K562 (cell line): ENCODE measurements at regions not wholly inside any gene's neighbourhood (a gene's known extent, or its start where the extent isn't known, plus 50 kb on each side); places are given as distances from the start of the nearest gene placed in this dataset.

Experiments
- AFF1 ChIP-seq, 2 experiments: fragments of 450-650 bp; IDR thresholded peaks; 2 replicates each; pipeline ENCODE4 v1.6.1; 2018; ENCODE audit warnings: mild to moderate bottlenecking in 2 of 2, low read depth in 1 of 2; ENCODE audit not compliant: partially characterized antibody in 2 of 2
- BRF1 ChIP-seq: IDR thresholded peaks from 3 replicates; pipeline ENCODE4 v1.6.1; 2011; ENCODE audit warnings: borderline replicate concordance, mild to moderate bottlenecking; ENCODE audit not compliant: insufficient read length; ENCODE audit errors: extremely low read depth
- DNMT1 ChIP-seq: fragments of 450-650 bp; IDR thresholded peaks from 2 replicates; pipeline ENCODE4 v1.6.1; 2016; ENCODE audit warnings: antibody characterized with exemption, mild to moderate bottlenecking
- DPF2 ChIP-seq: fragments of 450-650 bp; IDR thresholded peaks from 2 replicates; pipeline ENCODE4 v1.6.1; 2016
- SREBF2 ChIP-seq: sonication (generic); formaldehyde crosslinking; IDR thresholded peaks from 2 replicates; pipeline ENCODE4 v1.4.0; 2020; ENCODE audit warnings: mild to moderate bottlenecking, missing genetic modification reagents
- TOE1 ChIP-seq, 2 experiments: fragments of 450-650 bp in 1 of 2; sonication (generic) in 1 of 2; formaldehyde crosslinking in 1 of 2; IDR thresholded peaks; 2 replicates each; pipeline versions ENCODE4 v1.7.1 to v1.8.0; 2016 to 2022; ENCODE audit warnings: borderline replicate concordance in 2 of 2, mild to moderate bottlenecking in 2 of 2, antibody characterized with exemption in 1 of 2, inconsistent platforms in 1 of 2, low read depth in 1 of 2, missing genetic modification reagents in 1 of 2, moderate library complexity in 1 of 2
- TRIM25 ChIP-seq: fragments of 450-650 bp; IDR thresholded peaks from 2 replicates; pipeline ENCODE4 v1.7.0; 2016; ENCODE audit warnings: borderline replicate concordance
- ZNF140 ChIP-seq: fragments of 250-450 bp; sonication (Bioruptor Pico); IDR thresholded peaks from 2 replicates; pipeline ENCODE4 v1.8.0; 2021; ENCODE audit warnings: moderate library complexity, mild to moderate bottlenecking, inconsistent platforms
- ZNF23 ChIP-seq: fragments of 250-450 bp; sonication (Bioruptor Pico); IDR thresholded peaks from 2 replicates; pipeline ENCODE4 v1.4.0; 2020; ENCODE audit warnings: mild to moderate bottlenecking
- ZNF551 ChIP-seq: fragments of 250-450 bp; sonication (Bioruptor Pico); IDR thresholded peaks from 2 replicates; pipeline ENCODE4 v1.5.0; 2021; ENCODE audit warnings: mild to moderate bottlenecking, moderate library complexity
- ZNF592 ChIP-seq: fragments of 450-650 bp; IDR thresholded peaks from 2 replicates; pipeline ENCODE4 v1.6.1; 2017; ENCODE audit warnings: antibody characterized with exemption, mild to moderate bottlenecking

- TF ChIP-seq AFF1 (IDR thresholded peaks at IDR 0.05; ENCODE audit: low read depth in 1 of 2, partially characterized antibody in 2 of 2) (no peak), ZNF23 (no peak), ZNF592 (no peak), TOE1 (IDR thresholded peaks at IDR 0.05; ENCODE audit: borderline replicate concordance) (no peak), TOE1 (CRISPR knock-in tag; IDR thresholded peaks at IDR 0.05; ENCODE audit: borderline replicate concordance, low read depth) (no peak), BRF1 (no peak), DNMT1 (no peak), SREBF2 (CRISPR knock-in tag) (no peak), ZNF551 (no peak), ZNF140 (CRISPR knock-in tag) (no peak), DPF2 (no peak), TRIM25 (no peak)
These were observed 71.0 kb upstream of the GALNT15 start (continued) for GRCh38 chr3:16103472-16103871.
